Keratinocyte (primary cell): ENCODE measurements at regions not wholly inside any gene's neighbourhood (a gene's known extent, or its start where the extent isn't known, plus 50 kb on each side); places are given as distances from the start of the nearest gene placed in this dataset.

Experiments
- EZH2 ChIP-seq: IDR thresholded peaks from one replicate; pipeline ENCODE4 v1.6.1; 2012; ENCODE audit warnings: inconsistent platforms, mild to moderate bottlenecking, low read length, moderate library complexity
- TF ChIP-seq, protein P1 (sequence below), 3 experiments: IDR thresholded peaks in 1 of 3; conservative IDR thresholded peaks in 1 of 3; optimal IDR thresholded peaks in 1 of 3; 2 replicates in 2 of 3; 3 replicates in 1 of 3; pipeline versions ENCODE3 to v1.5.1; 2011; ENCODE audit warnings: low read length in 3 of 3, mild to moderate bottlenecking in 3 of 3, moderate library complexity in 2 of 3, control low read depth in 1 of 3, inconsistent platforms in 1 of 3; ENCODE audit not compliant: insufficient read depth in 2 of 3; ENCODE audit errors: extremely low read depth in 1 of 3

GRCh38 chr2:2512931-2513330, 181.9 kb upstream of the MYT1L start:
- TF ChIP-seq, protein P1, sequence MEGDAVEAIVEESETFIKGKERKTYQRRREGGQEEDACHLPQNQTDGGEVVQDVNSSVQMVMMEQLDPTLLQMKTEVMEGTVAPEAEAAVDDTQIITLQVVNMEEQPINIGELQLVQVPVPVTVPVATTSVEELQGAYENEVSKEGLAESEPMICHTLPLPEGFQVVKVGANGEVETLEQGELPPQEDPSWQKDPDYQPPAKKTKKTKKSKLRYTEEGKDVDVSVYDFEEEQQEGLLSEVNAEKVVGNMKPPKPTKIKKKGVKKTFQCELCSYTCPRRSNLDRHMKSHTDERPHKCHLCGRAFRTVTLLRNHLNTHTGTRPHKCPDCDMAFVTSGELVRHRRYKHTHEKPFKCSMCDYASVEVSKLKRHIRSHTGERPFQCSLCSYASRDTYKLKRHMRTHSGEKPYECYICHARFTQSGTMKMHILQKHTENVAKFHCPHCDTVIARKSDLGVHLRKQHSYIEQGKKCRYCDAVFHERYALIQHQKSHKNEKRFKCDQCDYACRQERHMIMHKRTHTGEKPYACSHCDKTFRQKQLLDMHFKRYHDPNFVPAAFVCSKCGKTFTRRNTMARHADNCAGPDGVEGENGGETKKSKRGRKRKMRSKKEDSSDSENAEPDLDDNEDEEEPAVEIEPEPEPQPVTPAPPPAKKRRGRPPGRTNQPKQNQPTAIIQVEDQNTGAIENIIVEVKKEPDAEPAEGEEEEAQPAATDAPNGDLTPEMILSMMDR (optimal IDR thresholded peaks at IDR 0.05 in 1 of 3, IDR thresholded peaks at IDR 0.05 in 1 of 3, conservative IDR thresholded peaks at IDR 0.05 in 1 of 3; ENCODE audit: extremely low read depth in 1 of 3, insufficient read depth in 2 of 3, low read length in 3 of 3) = no peak
- TF ChIP-seq EZH2 = no peak
